ENCODE measurements at regions not wholly inside any gene's neighbourhood (a gene's known extent, or its start where the extent isn't known, plus 50 kb on each side); places are given as distances from the start of the nearest gene placed in this dataset.

DNA sequence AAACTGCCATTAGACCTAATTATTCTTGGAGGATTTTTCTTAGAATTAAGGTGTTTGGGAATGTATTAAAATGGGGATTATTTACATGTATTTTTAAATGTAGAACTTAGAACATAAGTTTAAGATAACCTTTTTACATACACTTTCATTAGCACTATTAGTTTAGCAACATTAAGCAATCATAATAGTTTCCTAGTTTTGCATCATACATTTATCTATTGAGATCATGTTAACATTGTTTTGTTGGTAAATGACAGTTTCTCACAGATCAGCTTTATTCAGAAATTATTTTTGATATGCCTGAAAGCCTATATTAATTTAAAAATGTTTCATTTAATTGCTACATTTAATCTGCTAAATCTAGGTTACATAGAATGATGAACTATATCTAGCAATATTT, 189.7 kb upstream of the PPP1R3A start:
- H3K9me3 ChIP-seq (ENCODE audit: control insufficient read depth, low read depth, low read length), result no peaks in the 10 kb centered on the region
- no peaks in the 10 kb centered on the region for H3K27me3 ChIP-seq (ENCODE audit: control insufficient read depth, extremely low read depth, insufficient read depth, low read length)
- H3K4me3 ChIP-seq (ENCODE audit: control insufficient read depth in 2 of 3, extremely low read depth in 1 of 3, insufficient read depth in 2 of 3, low read depth in 1 of 3, low read length in 3 of 3), result no peak overlapping the region
- H4K20me1 ChIP-seq (ENCODE audit: control insufficient read depth, extremely low read depth, insufficient read depth, low read length), result no peaks in the 10 kb centered on the region
- FAIRE-seq, result no peak
- H3K79me2 ChIP-seq (ENCODE audit: control insufficient read depth, insufficient read depth, low read length), result no peaks in the 10 kb centered on the region
- no peak overlapping the region for H2AFZ ChIP-seq (ENCODE audit: control insufficient read depth, low read length)
- H3K36me3 ChIP-seq (ENCODE audit: control insufficient read depth in 2 of 2, extremely low read depth in 1 of 2, insufficient read depth in 2 of 2, low read length in 2 of 2), result no peaks in the 10 kb centered on the region
- H3K9me1 ChIP-seq (ENCODE audit: control insufficient read depth, extremely low read depth, insufficient read depth, low read length), result no peaks in the 10 kb centered on the region
- no peaks in the 10 kb centered on the region for H3K4me1 ChIP-seq (ENCODE audit: control insufficient read depth, extremely low read depth, insufficient read depth, low read length)
- H3K9ac ChIP-seq (ENCODE audit: control insufficient read depth, extremely low read depth, insufficient read depth, low read length), result no peak overlapping the region
- no peak overlapping the region for H3K27ac ChIP-seq (ENCODE audit: control insufficient read depth, insufficient read depth, low read length)
- DNase-seq (ENCODE audit: low read depth, low spot score), result no peak
- no peak for TF ChIP-seq EZH2 (IDR thresholded peaks at IDR 0.05; ENCODE audit: low read length)
- TF ChIP-seq, protein P1, sequence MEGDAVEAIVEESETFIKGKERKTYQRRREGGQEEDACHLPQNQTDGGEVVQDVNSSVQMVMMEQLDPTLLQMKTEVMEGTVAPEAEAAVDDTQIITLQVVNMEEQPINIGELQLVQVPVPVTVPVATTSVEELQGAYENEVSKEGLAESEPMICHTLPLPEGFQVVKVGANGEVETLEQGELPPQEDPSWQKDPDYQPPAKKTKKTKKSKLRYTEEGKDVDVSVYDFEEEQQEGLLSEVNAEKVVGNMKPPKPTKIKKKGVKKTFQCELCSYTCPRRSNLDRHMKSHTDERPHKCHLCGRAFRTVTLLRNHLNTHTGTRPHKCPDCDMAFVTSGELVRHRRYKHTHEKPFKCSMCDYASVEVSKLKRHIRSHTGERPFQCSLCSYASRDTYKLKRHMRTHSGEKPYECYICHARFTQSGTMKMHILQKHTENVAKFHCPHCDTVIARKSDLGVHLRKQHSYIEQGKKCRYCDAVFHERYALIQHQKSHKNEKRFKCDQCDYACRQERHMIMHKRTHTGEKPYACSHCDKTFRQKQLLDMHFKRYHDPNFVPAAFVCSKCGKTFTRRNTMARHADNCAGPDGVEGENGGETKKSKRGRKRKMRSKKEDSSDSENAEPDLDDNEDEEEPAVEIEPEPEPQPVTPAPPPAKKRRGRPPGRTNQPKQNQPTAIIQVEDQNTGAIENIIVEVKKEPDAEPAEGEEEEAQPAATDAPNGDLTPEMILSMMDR (optimal IDR thresholded peaks at IDR 0.05 in 1 of 3, IDR thresholded peaks at IDR 0.05 in 1 of 3, conservative IDR thresholded peaks at IDR 0.05 in 1 of 3; ENCODE audit: extremely low read depth in 1 of 3, insufficient read depth in 2 of 3, low read length in 3 of 3), result no peak
- dilution Hi-C loops (cut with MboI; ENCODE audit: extremely low pct_ligation_motif_present, low sequenced_read_pairs), result no loop called here
- no peak overlapping the region for H3K4me2 ChIP-seq (ENCODE audit: control insufficient read depth, extremely low read depth, insufficient read depth, low read depth, low read length)

DNA sequence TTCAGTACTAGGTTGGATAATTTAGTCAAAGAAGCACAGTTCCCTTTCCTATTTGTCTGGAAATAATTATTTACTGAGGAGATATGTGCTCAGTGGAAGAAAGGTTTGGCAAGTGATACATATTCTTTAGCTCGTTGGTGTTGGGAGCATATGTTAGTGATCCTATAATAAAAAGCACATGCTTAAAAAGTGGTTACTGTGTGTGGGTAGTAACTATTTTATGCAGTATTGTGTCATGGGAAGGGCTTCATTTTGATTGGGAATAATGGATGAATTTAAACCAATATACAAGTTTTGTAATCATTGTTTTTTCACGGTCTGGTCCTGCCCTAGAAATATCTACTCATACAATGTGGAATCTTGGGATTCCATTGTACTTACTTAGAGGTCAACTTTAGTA, 188.7 kb upstream of the PPP1R3A start:
- H4K20me1 ChIP-seq (ENCODE audit: control insufficient read depth, extremely low read depth, insufficient read depth, low read length), result no peaks in the 10 kb centered on the region

More for the DNA sequence above, 188.7 kb upstream of the PPP1R3A start:
- FAIRE-seq (no peak), DNase-seq (ENCODE audit: low read depth, low spot score) (no peak)
- no peak for TF ChIP-seq EZH2 (IDR thresholded peaks at IDR 0.05; ENCODE audit: low read length)
- TF ChIP-seq, protein P1 (optimal IDR thresholded peaks at IDR 0.05 in 1 of 3, IDR thresholded peaks at IDR 0.05 in 1 of 3, conservative IDR thresholded peaks at IDR 0.05 in 1 of 3; ENCODE audit: extremely low read depth in 1 of 3, insufficient read depth in 2 of 3, low read length in 3 of 3), result no peak
- dilution Hi-C loops (cut with MboI; ENCODE audit: extremely low pct_ligation_motif_present, low sequenced_read_pairs), result no loop called here
- Histone ChIP-seq H3K9me3 (ENCODE audit: control insufficient read depth, low read depth, low read length) (no peaks in the 10 kb centered on the region), H3K4me3 (ENCODE audit: control insufficient read depth in 2 of 3, extremely low read depth in 1 of 3, insufficient read depth in 2 of 3, low read depth in 1 of 3, low read length in 3 of 3) (no peak overlapping the region), H3K27ac (ENCODE audit: control insufficient read depth, insufficient read depth, low read length) (no peak overlapping the region), H3K9me1 (ENCODE audit: control insufficient read depth, extremely low read depth, insufficient read depth, low read length) (no peaks in the 10 kb centered on the region), H3K36me3 (ENCODE audit: control insufficient read depth in 2 of 2, extremely low read depth in 1 of 2, insufficient read depth in 2 of 2, low read length in 2 of 2) (no peaks in the 10 kb centered on the region), H3K4me1 (ENCODE audit: control insufficient read depth, extremely low read depth, insufficient read depth, low read length) (no peaks in the 10 kb centered on the region), H3K79me2 (ENCODE audit: control insufficient read depth, insufficient read depth, low read length) (no peaks in the 10 kb centered on the region), H3K27me3 (ENCODE audit: control insufficient read depth, extremely low read depth, insufficient read depth, low read length) (no peaks in the 10 kb centered on the region), H3K4me2 (ENCODE audit: control insufficient read depth, extremely low read depth, insufficient read depth, low read depth, low read length) (no peak overlapping the region), H2AFZ (ENCODE audit: control insufficient read depth, low read length) (no peak overlapping the region), H3K9ac (ENCODE audit: control insufficient read depth, extremely low read depth, insufficient read depth, low read length) (no peak overlapping the region)

Data from keratinocyte (primary cell).